IMR-90 (cell line): ENCODE measurements at regions not wholly inside any gene's neighbourhood (a gene's known extent, or its start where the extent isn't known, plus 50 kb on each side); places are given as distances from the start of the nearest gene placed in this dataset.
"Not testable (repeated sequence)": the region's sequence is repeated elsewhere in the genome, so short reads cannot be mapped to it uniquely, and the experiment has no call there.

Experiments
- ATAC-seq: fragments of 200-7000 bp; cut with Tn5 transposase; 2 replicates; pipeline ENCODE4 v1.9.1; 2020; ENCODE audit warnings: low read depth, mild to moderate bottlenecking, moderate library complexity
- BruUV-seq: library from RNA; stranded (reverse); fragments of 400-500 nt; replicated peaks from 2 replicates; lab custom pipeline; 2021; lab: Mats Ljungman, UMichigan
- CTCF ChIA-PET: fragments of 300-600 bp; formaldehyde crosslinking; extraction: SDS; loops from one replicate; lab custom pipeline; 2021; ENCODE audit warnings: antibody characterized with exemption; lab: Yijun Ruan, JAX
- POLR2A ChIA-PET: fragments of 300-600 bp; sonication (Branson Sonifier 250); formaldehyde crosslinking; loops from one replicate; lab custom pipeline; 2022; ENCODE audit warnings: antibody characterized with exemption; ENCODE audit not compliant: unreplicated experiment; lab: Charles Lee
- DNase-seq: peaks from one replicate; pipeline ENCODE4 v3.0.0; 2013
- H2AFZ ChIP-seq: replicated peaks from 2 replicates; pipeline ENCODE3; 2013; ENCODE audit warnings: low read length, mild to moderate bottlenecking; ENCODE audit not compliant: poor library complexity
- H2AK5ac ChIP-seq: 2 replicates; pipeline ENCODE4 v1.6.1; 2013; ENCODE audit warnings: low read depth, low read length, inconsistent platforms
- H2AK9ac ChIP-seq: replicated peaks from 2 replicates; pipeline ENCODE3; 2013; ENCODE audit warnings: mild to moderate bottlenecking, low read depth, low read length, moderate library complexity; ENCODE audit not compliant: poor library complexity
- H2BK120ac ChIP-seq: 2 replicates; pipeline ENCODE4 v1.6.1; 2013; ENCODE audit warnings: low read depth, low read length, inconsistent platforms
- H2BK15ac ChIP-seq: 3 replicates; pipeline ENCODE4 v1.6.1; 2013; ENCODE audit warnings: low read depth, low read length, inconsistent platforms
- H2BK20ac ChIP-seq: 2 replicates; pipeline ENCODE4 v1.6.1; 2013; ENCODE audit warnings: low read depth, mild to moderate bottlenecking, inconsistent platforms, low read length, moderate library complexity
- H2BK5ac ChIP-seq: 2 replicates; pipeline ENCODE4 v1.6.1; 2013; ENCODE audit warnings: mild to moderate bottlenecking, low read depth, low read length, inconsistent platforms; ENCODE audit not compliant: poor library complexity, severe bottlenecking
- H3K14ac ChIP-seq: replicated peaks from 2 replicates; pipeline ENCODE4 v1.6.1; 2013; ENCODE audit warnings: low read depth, low read length, inconsistent platforms
- H3K18ac ChIP-seq: 2 replicates; pipeline ENCODE4 v1.6.1; 2013; ENCODE audit warnings: low read depth, low read length, control low read depth
- H3K23ac ChIP-seq: 2 replicates; pipeline ENCODE4 v1.6.1; 2013; ENCODE audit warnings: low read depth, low read length, inconsistent platforms
- H3K27ac ChIP-seq: 2 replicates; pipeline ENCODE4 v1.5.1; 2013; ENCODE audit warnings: mild to moderate bottlenecking, control low read depth, low read length; ENCODE audit not compliant: insufficient read depth
- H3K27me3 ChIP-seq: 2 replicates; pipeline ENCODE4 v1.6.1; 2013; ENCODE audit warnings: low read length; ENCODE audit not compliant: control insufficient read depth, insufficient read depth
- H3K36me3 ChIP-seq: 2 replicates; pipeline ENCODE4 v1.6.1; 2013; ENCODE audit warnings: low read length, mixed read lengths; ENCODE audit not compliant: control insufficient read depth, insufficient read depth
- H3K4ac ChIP-seq: 2 replicates; pipeline ENCODE4 v1.6.1; 2013; ENCODE audit warnings: low read depth, low read length, inconsistent platforms
- H3K4me1 ChIP-seq: 2 replicates; pipeline ENCODE4 v1.6.1; 2013; ENCODE audit warnings: low read length, mixed read lengths; ENCODE audit not compliant: control insufficient read depth, insufficient read depth
- H3K4me2 ChIP-seq: 2 replicates; pipeline ENCODE4 v1.6.1; 2013; ENCODE audit warnings: low read depth, mild to moderate bottlenecking, control low read depth, low read length, moderate library complexity
- H3K4me3 ChIP-seq: 2 replicates; pipeline ENCODE4 v1.5.1; 2013; ENCODE audit warnings: low read depth, mild to moderate bottlenecking, control low read depth, low read length, moderate library complexity; ENCODE audit not compliant: insufficient read depth
- H3K56ac ChIP-seq: 2 replicates; pipeline ENCODE4 v1.6.1; 2013; ENCODE audit warnings: low read length, inconsistent platforms; ENCODE audit not compliant: insufficient read depth; ENCODE audit errors: extremely low read depth
- H3K79me1 ChIP-seq, 2 experiments: 2 replicates each; pipeline ENCODE4 v1.6.1; 2013; ENCODE audit warnings: low read length in 2 of 2, inconsistent platforms in 1 of 2, low read depth in 1 of 2
- H3K9ac ChIP-seq: 2 replicates; pipeline ENCODE4 v1.6.1; 2013; ENCODE audit warnings: low read depth, low read length, control low read depth
- H3K9me1 ChIP-seq: 2 replicates; pipeline ENCODE4 v1.6.1; 2013; ENCODE audit warnings: low read length, inconsistent platforms; ENCODE audit not compliant: insufficient read depth
- H3K9me3 ChIP-seq: 2 replicates; pipeline ENCODE4 v1.6.1; 2013; ENCODE audit warnings: low read length; ENCODE audit not compliant: control insufficient read depth, insufficient read depth
- H4K20me1 ChIP-seq: 2 replicates; pipeline ENCODE4 v1.6.1; 2013; ENCODE audit warnings: low read length, inconsistent platforms; ENCODE audit not compliant: insufficient read depth
- H4K5ac ChIP-seq: 2 replicates; pipeline ENCODE4 v1.6.1; 2013; ENCODE audit warnings: mild to moderate bottlenecking, low read depth, low read length, control low read depth
- H4K8ac ChIP-seq, 2 experiments: 2 replicates each; pipeline ENCODE4 v1.6.1; 2013; ENCODE audit warnings: low read depth in 2 of 2, low read length in 2 of 2, control low read depth in 1 of 2, inconsistent platforms in 1 of 2
- H4K91ac ChIP-seq: 2 replicates; pipeline ENCODE4 v1.6.1; 2013; ENCODE audit warnings: low read depth, low read length, inconsistent platforms; ENCODE audit not compliant: insufficient read depth
- CEBPB ChIP-seq: IDR thresholded peaks from 2 replicates; pipeline ENCODE4 v1.6.1; 2012; ENCODE audit warnings: low read depth, low read length, improper control_type of control experiment
- CHD1 ChIP-seq: IDR thresholded peaks from 2 replicates; pipeline ENCODE4 v1.6.1; 2012; ENCODE audit warnings: low read depth, low read length, improper control_type of control experiment
- FOS ChIP-seq: fragments of 150-350 bp; IDR thresholded peaks from 2 replicates; pipeline ENCODE4 v1.6.1; 2016; ENCODE audit warnings: low read depth, low read length
- MAFK ChIP-seq: IDR thresholded peaks from 2 replicates; pipeline ENCODE4 v1.6.1; 2012; ENCODE audit warnings: low read depth, low read length, improper control_type of control experiment
- MAZ ChIP-seq: IDR thresholded peaks from 2 replicates; pipeline ENCODE4 v1.6.1; 2012; ENCODE audit warnings: low read depth, mild to moderate bottlenecking, low read length, improper control_type of control experiment, moderate library complexity, borderline replicate concordance
- MXI1 ChIP-seq: IDR thresholded peaks from 2 replicates; pipeline ENCODE4 v1.6.1; 2012; ENCODE audit warnings: low read depth, mild to moderate bottlenecking, low read length, moderate library complexity, borderline replicate concordance
- NFE2L2 ChIP-seq: fragments of 150-350 bp; IDR thresholded peaks from 2 replicates; pipeline ENCODE4 v1.6.1; 2016; ENCODE audit warnings: low read depth, mild to moderate bottlenecking, low read length
- POLR2A ChIP-seq: IDR thresholded peaks from 2 replicates; pipeline ENCODE4 v1.6.1; 2012; ENCODE audit warnings: mild to moderate bottlenecking, low read depth, low read length
- RAD21 ChIP-seq: IDR thresholded peaks from 2 replicates; pipeline ENCODE4 v1.6.1; 2012; ENCODE audit warnings: low read length, improper control_type of control experiment
- RCOR1 ChIP-seq: IDR thresholded peaks from 2 replicates; pipeline ENCODE4 v1.6.1; 2012; ENCODE audit warnings: mild to moderate bottlenecking, low read length, improper control_type of control experiment; ENCODE audit not compliant: insufficient replicate concordance
- SMC3 ChIP-seq: fragments of 150-350 bp; IDR thresholded peaks from 2 replicates; pipeline ENCODE4 v1.6.1; 2016; ENCODE audit warnings: low read depth, mild to moderate bottlenecking, antibody characterized with exemption, low read length, moderate library complexity
- WGBS, 2 experiments: methylation state at CpG; one replicate each; pipeline versions ENCODE4 v1.1.5 to v1.1.7; 2013; ENCODE audit warnings: missing lambda C conversion rate in 2 of 2; ENCODE audit not compliant: insufficient read length in 1 of 2; ENCODE audit errors: extremely low coverage in 2 of 2; 5-methylcytosine and 5-hydroxymethylcytosine counted together
- dilution Hi-C: fragments of 300-500 bp; cut with HindIII; formaldehyde crosslinking; loops from one replicate; pipeline ENCODE4 v1.14.3; 2018; ENCODE audit warnings: low sequenced_read_pairs; ENCODE audit not compliant: unreplicated experiment
- in situ Hi-C: fragments of 300-500 bp; cut with MboI; formaldehyde crosslinking; loops from 3 replicates; pipeline ENCODE4 v1.14.3; 2019; ENCODE audit warnings: low sequenced_read_pairs, inconsistent platforms, mixed read lengths
- intact Hi-C: fragments of 100-400 bp; cut with micrococcal nuclease; formaldehyde crosslinking; loops from 2 replicates; pipeline ENCODE4 v1.10.0; 2022
- TF ChIP-seq, protein P1 (sequence below): fragments of 150-350 bp; IDR thresholded peaks from 2 replicates; pipeline ENCODE4 v1.6.1; 2017; ENCODE audit warnings: mild to moderate bottlenecking, antibody characterized with exemption, low read length, low read depth

DNA sequence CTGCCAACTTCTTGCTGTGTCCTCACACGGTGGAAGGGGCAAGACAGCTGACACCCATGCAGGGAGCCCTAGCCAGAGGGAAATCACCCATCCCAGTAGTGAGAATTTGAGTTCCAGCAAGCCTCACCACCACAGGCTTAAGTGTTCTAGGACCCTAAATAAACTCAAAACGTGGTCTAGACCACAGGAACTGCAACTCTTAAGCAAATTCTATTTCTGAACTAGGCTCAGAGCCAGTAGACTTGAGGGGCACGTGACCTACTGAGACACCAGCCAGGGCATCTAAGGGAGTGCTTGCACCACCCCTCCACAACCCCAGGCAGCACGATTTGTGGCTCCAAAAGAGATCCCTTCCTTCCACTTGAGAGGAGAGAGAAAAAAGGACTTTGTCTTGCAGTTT is 96.0 kb upstream of the PHF24 start:
- TF ChIP-seq, protein P1, sequence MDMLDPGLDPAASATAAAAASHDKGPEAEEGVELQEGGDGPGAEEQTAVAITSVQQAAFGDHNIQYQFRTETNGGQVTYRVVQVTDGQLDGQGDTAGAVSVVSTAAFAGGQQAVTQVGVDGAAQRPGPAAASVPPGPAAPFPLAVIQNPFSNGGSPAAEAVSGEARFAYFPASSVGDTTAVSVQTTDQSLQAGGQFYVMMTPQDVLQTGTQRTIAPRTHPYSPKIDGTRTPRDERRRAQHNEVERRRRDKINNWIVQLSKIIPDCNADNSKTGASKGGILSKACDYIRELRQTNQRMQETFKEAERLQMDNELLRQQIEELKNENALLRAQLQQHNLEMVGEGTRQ: no peak
- TF ChIP-seq MAFK (no peak), SMC3 (no peak), RCOR1 (no peak), FOS (no peak), POLR2A (no peak), MAZ (no peak), CEBPB (no peak), RAD21 (no peak), NFE2L2 (no peak), CHD1 (no peak), MXI1 (no peak)

DNA sequence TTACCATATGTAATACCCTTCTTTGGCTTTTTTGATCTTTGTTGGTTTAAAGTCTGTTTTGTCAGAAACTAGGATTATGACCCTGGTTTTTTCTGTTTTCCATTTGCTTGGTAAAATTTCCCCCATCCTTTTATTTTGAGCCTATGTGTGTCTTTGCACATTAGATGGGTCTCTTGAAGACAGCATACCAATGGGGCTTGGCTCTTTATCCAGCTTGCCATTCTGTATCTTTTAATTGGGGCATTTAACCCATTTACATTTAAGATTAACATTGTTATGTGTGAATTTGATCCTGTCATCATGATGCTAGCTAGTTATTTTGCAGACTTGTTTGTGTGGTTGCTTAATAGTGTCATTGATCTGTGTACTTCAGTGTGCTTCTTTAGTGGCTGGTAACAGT is 103.1 kb upstream of the PHF24 start:
- H3K9ac ChIP-seq, H3K9me1 ChIP-seq, H2BK15ac ChIP-seq, H3K4me1 ChIP-seq, H3K79me1 ChIP-seq, H3K56ac ChIP-seq, H2AFZ ChIP-seq, H3K23ac ChIP-seq, H3K4me2 ChIP-seq, POLR2A ChIA-PET, H4K91ac ChIP-seq, H3K4ac ChIP-seq, H2BK120ac ChIP-seq, intact Hi-C loops, H4K8ac ChIP-seq, CTCF ChIA-PET, ATAC-seq, H3K27ac ChIP-seq, H3K18ac ChIP-seq, dilution Hi-C loops, H4K20me1 ChIP-seq, H3K27me3 ChIP-seq, H3K14ac ChIP-seq, H3K4me3 ChIP-seq, H2BK5ac ChIP-seq, H2AK5ac ChIP-seq, H3K9me3 ChIP-seq, DNase-seq, H4K5ac ChIP-seq, H2AK9ac ChIP-seq, in situ Hi-C loops, BruUV-seq, H2BK20ac ChIP-seq, H3K36me3 ChIP-seq: not testable (repeated sequence)

More for the DNA sequence above, 96.0 kb upstream of the PHF24 start:
- Histone ChIP-seq H3K4me2 (no peak overlapping the region), H2BK20ac (no peak overlapping the region), H3K27ac (no peak overlapping the region), H4K91ac (no peak overlapping the region), H3K23ac (no peak overlapping the region), H4K8ac (no peak overlapping the region), H2AK9ac (no peak overlapping the region), H3K4ac (no peak overlapping the region), H3K18ac (no peak overlapping the region), H3K36me3 (no peaks in the 10 kb centered on the region), H4K20me1 (no peaks in the 10 kb centered on the region), H3K9ac (no peak overlapping the region), H3K27me3 (no peaks in the 10 kb centered on the region; the same call in 1 of the 2 replicates), H3K14ac (no peak overlapping the region), H4K5ac (no peak overlapping the region), H2BK120ac (no peak overlapping the region), H2AFZ (no peak overlapping the region), H3K4me3 (no peak overlapping the region), H3K9me1 (no peaks in the 10 kb centered on the region), H2BK5ac (no peak overlapping the region), H3K56ac (no peak overlapping the region), H3K79me1 (no peaks in the 10 kb centered on the region), H3K9me3 (no peaks in the 10 kb centered on the region; the same call in 1 of the 2 replicates), H2AK5ac (no peak overlapping the region), H3K4me1 (no peaks in the 10 kb centered on the region), H2BK15ac (no peak overlapping the region)
- CTCF ChIA-PET: no interaction called here
- no peak for DNase-seq
- dilution Hi-C loops (no loop called here), intact Hi-C loops (no loop called here), in situ Hi-C loops (no loop called here)
- POLR2A ChIA-PET: no interaction called here
- WGBS, 2 experiments: no CpG with 5 or more reads among the region's 4 CpGs
- BruUV-seq: no TSS peak
- ATAC-seq: no peak
